ENCODE measurements at regions not wholly inside any gene's neighbourhood (a gene's known extent, or its start where the extent isn't known, plus 50 kb on each side); places are given as distances from the start of the nearest gene placed in this dataset.

DNA sequence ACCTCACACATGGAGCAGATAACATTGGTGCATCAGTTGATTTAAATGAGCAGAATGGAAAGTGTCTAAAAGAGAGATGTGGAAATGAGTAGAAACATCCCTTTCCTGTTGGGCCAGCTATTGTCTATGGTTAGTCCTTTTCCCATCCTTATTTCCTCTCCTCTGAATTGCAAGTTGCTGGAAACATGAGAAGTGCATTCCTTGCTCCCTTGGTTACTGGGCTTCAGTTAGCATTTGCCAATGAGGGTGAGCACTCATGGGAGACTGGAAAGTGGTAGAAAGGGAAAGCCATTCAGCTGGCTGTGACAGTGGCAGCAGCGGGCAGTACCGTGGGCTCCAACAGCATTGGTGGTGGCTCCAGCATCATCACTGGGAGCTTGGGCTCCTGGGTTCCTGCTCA, 96.0 kb upstream of the IGFBP7 start:
- no peak overlapping the region for H3K27ac Mint-ChIP-seq (ENCODE audit: unreplicated experiment)
- H3K4me3 Mint-ChIP-seq, result no peak overlapping the region
- peaks cover 12% of the 10 kb centered on the region for H3K9me3 Mint-ChIP-seq
- H3K4me1 Mint-ChIP-seq, result peaks cover 10% of the 10 kb centered on the region
- no peak for DNase-seq (ENCODE audit: low read depth, low spot score)
- TF ChIP-seq, protein P1, sequence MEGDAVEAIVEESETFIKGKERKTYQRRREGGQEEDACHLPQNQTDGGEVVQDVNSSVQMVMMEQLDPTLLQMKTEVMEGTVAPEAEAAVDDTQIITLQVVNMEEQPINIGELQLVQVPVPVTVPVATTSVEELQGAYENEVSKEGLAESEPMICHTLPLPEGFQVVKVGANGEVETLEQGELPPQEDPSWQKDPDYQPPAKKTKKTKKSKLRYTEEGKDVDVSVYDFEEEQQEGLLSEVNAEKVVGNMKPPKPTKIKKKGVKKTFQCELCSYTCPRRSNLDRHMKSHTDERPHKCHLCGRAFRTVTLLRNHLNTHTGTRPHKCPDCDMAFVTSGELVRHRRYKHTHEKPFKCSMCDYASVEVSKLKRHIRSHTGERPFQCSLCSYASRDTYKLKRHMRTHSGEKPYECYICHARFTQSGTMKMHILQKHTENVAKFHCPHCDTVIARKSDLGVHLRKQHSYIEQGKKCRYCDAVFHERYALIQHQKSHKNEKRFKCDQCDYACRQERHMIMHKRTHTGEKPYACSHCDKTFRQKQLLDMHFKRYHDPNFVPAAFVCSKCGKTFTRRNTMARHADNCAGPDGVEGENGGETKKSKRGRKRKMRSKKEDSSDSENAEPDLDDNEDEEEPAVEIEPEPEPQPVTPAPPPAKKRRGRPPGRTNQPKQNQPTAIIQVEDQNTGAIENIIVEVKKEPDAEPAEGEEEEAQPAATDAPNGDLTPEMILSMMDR (conservative IDR thresholded peaks at IDR 0.05), result no peak
- no peaks in the 10 kb centered on the region for H3K27me3 Mint-ChIP-seq (ENCODE audit: low read depth)
- H3K36me3 Mint-ChIP-seq (ENCODE audit: low read depth), result no peaks in the 10 kb centered on the region

DNA sequence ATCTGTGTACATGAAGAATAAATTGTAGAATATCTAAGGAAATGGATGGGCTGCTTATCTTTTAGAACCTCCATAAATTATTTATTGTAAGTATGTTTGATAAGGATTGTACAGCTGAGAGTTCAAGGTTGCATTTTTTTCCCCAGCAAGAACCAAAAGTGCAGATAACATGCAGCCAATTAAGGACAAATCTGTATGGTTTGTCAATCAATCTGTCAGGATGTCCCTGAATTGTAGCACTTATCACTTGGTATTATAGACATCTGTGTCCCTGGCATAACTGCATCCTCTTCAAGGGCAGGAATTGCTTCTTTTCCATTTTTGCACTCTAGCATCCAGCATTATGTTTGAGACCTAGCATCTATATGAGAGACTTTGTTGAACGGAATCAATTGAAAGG, 95.4 kb upstream of the IGFBP7 start:
- no peak for DNase-seq (ENCODE audit: low read depth, low spot score)
- Mint-ChIP-seq H3K27ac (ENCODE audit: unreplicated experiment) (no peak overlapping the region), H3K4me1 (peaks cover 16% of the 10 kb centered on the region), H3K27me3 (ENCODE audit: low read depth) (no peaks in the 10 kb centered on the region), H3K9me3 (peaks cover 7% of the 10 kb centered on the region), H3K4me3 (no peak overlapping the region), H3K36me3 (ENCODE audit: low read depth) (no peaks in the 10 kb centered on the region)
- TF ChIP-seq, protein P1 (conservative IDR thresholded peaks at IDR 0.05), result no peak

DNA sequence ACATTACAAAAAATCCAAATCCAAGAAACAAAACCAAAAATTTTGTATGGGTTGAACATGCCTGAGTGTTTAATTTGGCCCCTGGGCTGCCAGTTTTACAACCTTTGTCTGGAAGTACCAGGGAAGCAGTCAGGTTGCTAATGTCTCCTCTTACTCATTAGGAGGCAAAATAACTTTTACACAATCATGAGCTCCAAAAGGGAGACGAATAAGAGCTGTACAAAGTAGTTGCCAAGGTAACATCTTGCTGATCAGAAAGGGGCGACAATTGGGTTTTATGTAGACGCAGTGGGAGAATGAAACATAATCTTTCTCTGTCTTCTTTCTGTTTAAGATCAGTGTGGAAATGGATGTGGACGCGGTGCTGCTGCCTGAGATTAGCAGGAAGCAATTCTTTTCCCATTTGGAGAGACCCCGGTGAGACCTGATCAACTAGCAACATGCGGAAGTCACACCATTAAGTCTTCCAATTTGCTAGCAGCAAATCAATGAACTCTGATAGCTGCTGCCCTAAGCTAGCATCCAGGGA, 90.7 kb upstream of the IGFBP7 start:
- H3K27ac Mint-ChIP-seq (ENCODE audit: unreplicated experiment), result peak overlapping the region; percentile 52
- no peaks in the 10 kb centered on the region for H3K27me3 Mint-ChIP-seq (ENCODE audit: low read depth)
- no peaks in the 10 kb centered on the region for H3K36me3 Mint-ChIP-seq (ENCODE audit: low read depth)
- TF ChIP-seq, protein P1 (conservative IDR thresholded peaks at IDR 0.05), result no peak
- H3K4me3 Mint-ChIP-seq, result no peak overlapping the region
- peaks cover 4% of the 10 kb centered on the region for H3K9me3 Mint-ChIP-seq
- DNase-seq (ENCODE audit: low read depth, low spot score), result no peak
- peaks cover 19% of the 10 kb centered on the region for H3K4me1 Mint-ChIP-seq

DNA sequence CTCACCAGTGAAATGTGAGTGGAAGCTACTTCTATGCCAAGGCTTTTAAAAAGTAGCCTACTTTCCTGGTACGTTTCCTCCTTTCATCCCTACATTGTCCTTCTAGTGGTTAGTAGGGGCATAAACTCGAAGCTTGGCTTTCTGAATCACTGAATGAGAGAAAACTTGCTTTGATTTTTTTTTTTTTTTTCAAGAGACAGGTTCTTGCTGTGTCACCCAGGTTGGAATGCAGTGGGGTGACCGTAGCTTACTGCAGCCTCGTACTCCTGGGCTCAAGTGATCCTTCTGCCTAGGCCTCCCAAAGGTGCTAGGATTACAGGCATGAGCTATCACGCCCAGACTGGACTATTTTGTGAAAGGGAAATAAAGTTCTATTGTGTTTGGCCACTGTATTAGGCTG, 89.1 kb upstream of the IGFBP7 start:
- no peak for DNase-seq (ENCODE audit: low read depth, low spot score)
- H3K27ac Mint-ChIP-seq (ENCODE audit: unreplicated experiment), result no peak overlapping the region
- TF ChIP-seq, protein P1 (conservative IDR thresholded peaks at IDR 0.05), result peak; percentile 15
- H3K4me1 Mint-ChIP-seq, result peaks cover 18% of the 10 kb centered on the region
- H3K36me3 Mint-ChIP-seq (ENCODE audit: low read depth), result peaks cover under 1% of the 10 kb centered on the region
- H3K9me3 Mint-ChIP-seq, result peaks cover 3% of the 10 kb centered on the region
- H3K27me3 Mint-ChIP-seq (ENCODE audit: low read depth), result no peaks in the 10 kb centered on the region
- H3K4me3 Mint-ChIP-seq, result no peak overlapping the region

DNA sequence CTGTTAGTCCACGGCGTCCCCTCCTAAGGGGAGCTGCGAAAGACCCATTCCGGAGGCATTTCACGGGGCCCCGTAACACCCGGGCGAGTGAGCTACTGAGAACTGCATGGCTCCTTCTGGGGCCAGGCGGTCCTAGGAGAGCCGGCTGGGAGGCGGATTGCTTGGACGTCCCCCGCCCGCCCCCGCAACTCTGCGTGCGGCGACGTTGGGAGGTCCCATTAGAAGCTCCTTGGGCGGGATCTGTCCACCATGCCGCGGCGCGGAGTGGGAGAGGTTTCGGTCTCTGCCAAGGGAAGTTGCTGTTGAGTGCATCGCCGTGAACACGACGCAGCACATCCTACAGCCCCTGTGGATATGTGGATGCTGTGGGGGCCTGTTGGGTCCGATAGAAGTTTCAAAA, 85.4 kb upstream of the IGFBP7 start:
- Mint-ChIP-seq H3K4me3 (no peak overlapping the region), H3K36me3 (ENCODE audit: low read depth) (peaks cover 6% of the 10 kb centered on the region), H3K27me3 (ENCODE audit: low read depth) (no peaks in the 10 kb centered on the region), H3K4me1 (peaks cover 38% of the 10 kb centered on the region), H3K9me3 (peaks cover 7% of the 10 kb centered on the region), H3K27ac (ENCODE audit: unreplicated experiment) (no peak overlapping the region)
- DNase-seq (ENCODE audit: low read depth, low spot score), result no peak
- TF ChIP-seq, protein P1 (conservative IDR thresholded peaks at IDR 0.05), result no peak

Data from neural crest cell (in vitro differentiated cells).